ENCODE measurements at regions not wholly inside any gene's neighbourhood (a gene's known extent, or its start where the extent isn't known, plus 50 kb on each side); places are given as distances from the start of the nearest gene placed in this dataset.

DNA sequence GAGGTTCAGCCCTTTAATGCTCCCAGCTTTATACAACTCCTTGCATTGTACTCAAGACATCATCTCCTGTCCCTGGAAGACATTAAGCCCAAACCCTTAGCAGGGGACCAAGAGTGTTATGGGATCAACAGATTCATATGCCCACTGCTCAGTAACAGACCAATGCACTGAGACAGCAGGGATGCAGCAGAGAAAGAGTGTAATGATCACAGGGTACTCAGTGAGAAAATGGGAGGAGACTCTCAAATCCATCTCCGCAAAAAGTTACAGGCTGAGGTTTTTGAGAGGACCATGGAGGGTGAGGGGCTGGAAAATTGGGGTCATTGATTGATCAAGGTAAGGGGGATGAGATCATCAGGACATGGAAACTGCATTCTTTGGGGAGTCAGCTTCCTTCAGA is 96.2 kb downstream of the MATN1 start:
- Mint-ChIP-seq H3K27ac (no peak overlapping the region), H3K36me3 (no peaks in the 10 kb centered on the region), H3K27me3 (peaks cover 22% of the 10 kb centered on the region), H3K4me3 (no peak overlapping the region), H3K4me1 (no peaks in the 10 kb centered on the region), H3K9me3 (peaks cover 5 to 23% (median 8%) of the 10 kb centered on the region in 7 donors)
- no peaks in the 10 kb centered on the region for H3K4me1 ChIP-seq (ENCODE audit: control insufficient read depth, insufficient read depth, low read length, poor library complexity, severe bottlenecking)
- no peaks in the 10 kb centered on the region for H3K27me3 ChIP-seq (ENCODE audit: control insufficient read depth, insufficient read depth, low read length)
- DNase-seq (no peak), ATAC-seq (ENCODE audit: low read depth in 2 of 2) (no peak)
- peaks cover 17 to 21% of the 10 kb centered on the region in 2 experiments for H3K9me3 ChIP-seq (ENCODE audit: control insufficient read depth in 2 of 2, low read length in 2 of 2)
- no peaks in the 10 kb centered on the region for H3K36me3 ChIP-seq (ENCODE audit: control insufficient read depth, insufficient read depth, low read length)
- no peak overlapping the region for H3K27ac ChIP-seq (ENCODE audit: insufficient read depth, low read length, poor library complexity, severe bottlenecking)
- no peak overlapping the region for H3K4me3 ChIP-seq (ENCODE audit: low read depth, low read length)

- Histone ChIP-seq H3K9me3 (ENCODE audit: control insufficient read depth in 2 of 2, low read length in 2 of 2) (peaks cover 17 to 21% of the 10 kb centered on the region in 2 experiments), H3K36me3 (ENCODE audit: control insufficient read depth, insufficient read depth, low read length) (no peaks in the 10 kb centered on the region), H3K27ac (ENCODE audit: insufficient read depth, low read length, poor library complexity, severe bottlenecking) (no peak overlapping the region), H3K27me3 (ENCODE audit: control insufficient read depth, insufficient read depth, low read length) (no peaks in the 10 kb centered on the region), H3K4me3 (ENCODE audit: low read depth, low read length) (no peak overlapping the region), H3K4me1 (ENCODE audit: control insufficient read depth, insufficient read depth, low read length, poor library complexity, severe bottlenecking) (no peaks in the 10 kb centered on the region)
- H3K27ac Mint-ChIP-seq: no peak overlapping the region
- H3K9me3 Mint-ChIP-seq: peaks cover 4 to 23% (median 10%) of the 10 kb centered on the region in 7 donors
- no peaks in the 10 kb centered on the region for H3K4me1 Mint-ChIP-seq
- DNase-seq (no peak), ATAC-seq (ENCODE audit: low read depth in 2 of 2) (no peak)
- H3K4me3 Mint-ChIP-seq: no peak overlapping the region
- H3K36me3 Mint-ChIP-seq: no peaks in the 10 kb centered on the region
- H3K27me3 Mint-ChIP-seq: peaks cover 12% of the 10 kb centered on the region
Measured at GRCh38 chr1:30623431-30623830, 100.0 kb downstream of the MATN1 start.

DNA sequence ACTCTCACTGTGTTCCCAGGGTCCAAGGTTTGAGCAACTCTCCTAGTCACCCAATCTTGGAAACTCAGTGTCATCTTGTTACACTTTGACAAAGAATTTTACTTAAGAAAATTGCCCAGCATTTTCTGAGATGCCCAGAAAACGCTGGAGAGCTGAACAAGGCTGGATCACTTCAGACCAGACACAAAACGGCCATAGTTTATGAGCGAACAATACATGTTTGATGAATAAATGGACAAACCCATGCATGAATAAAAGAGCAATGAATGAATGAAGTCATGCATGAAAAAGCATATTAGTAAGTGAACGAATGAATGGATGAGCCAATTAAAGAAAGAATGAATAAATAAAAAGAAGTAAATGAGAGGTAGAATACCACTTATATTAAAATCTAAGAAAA is 103.8 kb downstream of the MATN1 start:
- Histone ChIP-seq H3K27ac (ENCODE audit: insufficient read depth, low read length, poor library complexity, severe bottlenecking) (no peak overlapping the region), H3K9me3 (ENCODE audit: control insufficient read depth in 2 of 2, low read length in 2 of 2) (peaks cover 9 to 10% of the 10 kb centered on the region in 2 experiments), H3K4me3 (ENCODE audit: low read depth, low read length) (no peak overlapping the region), H3K27me3 (ENCODE audit: control insufficient read depth, insufficient read depth, low read length) (peaks cover 2% of the 10 kb centered on the region), H3K4me1 (ENCODE audit: control insufficient read depth, insufficient read depth, low read length, poor library complexity, severe bottlenecking) (no peaks in the 10 kb centered on the region), H3K36me3 (ENCODE audit: control insufficient read depth, insufficient read depth, low read length) (no peaks in the 10 kb centered on the region)
- Mint-ChIP-seq H3K27ac (no peak overlapping the region), H3K9me3 (peaks cover 0 to 13% (median 9%) of the 10 kb centered on the region in 7 donors), H3K36me3 (no peaks in the 10 kb centered on the region), H3K4me1 (no peaks in the 10 kb centered on the region), H3K4me3 (no peak overlapping the region), H3K27me3 (peaks cover 18% of the 10 kb centered on the region)
- DNase-seq: no peak
- no peak for ATAC-seq (ENCODE audit: low read depth in 2 of 2)

DNA sequence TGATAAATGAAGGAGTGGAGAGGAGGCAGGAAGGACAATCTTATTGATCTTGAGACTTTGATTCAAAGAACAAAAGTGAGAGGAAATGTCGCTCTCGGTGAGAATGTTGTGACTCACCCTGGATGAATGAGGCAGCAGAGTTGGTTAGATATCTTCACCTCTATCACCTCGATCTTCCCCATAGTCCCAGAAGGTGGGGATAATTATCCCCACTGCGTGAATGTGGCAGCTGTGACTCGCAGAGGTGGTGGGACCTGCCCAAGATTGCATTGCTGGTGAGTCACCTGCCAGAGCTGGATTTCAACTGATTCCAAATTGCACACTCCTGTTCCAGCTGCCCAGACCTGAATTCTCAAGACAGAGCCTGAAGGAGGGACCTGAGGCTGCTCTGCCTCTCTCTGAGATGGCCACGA is 105.0 kb downstream of the MATN1 start:
- Mint-ChIP-seq H3K27ac (no peak overlapping the region), H3K9me3 (peaks cover 0 to 12% (median 5%) of the 10 kb centered on the region in 7 donors), H3K4me3 (no peak overlapping the region), H3K36me3 (no peaks in the 10 kb centered on the region), H3K4me1 (no peaks in the 10 kb centered on the region), H3K27me3 (peaks cover 22% of the 10 kb centered on the region)
- no peak for ATAC-seq (ENCODE audit: low read depth in 2 of 2)
- Histone ChIP-seq H3K4me1 (ENCODE audit: control insufficient read depth, insufficient read depth, low read length, poor library complexity, severe bottlenecking) (no peaks in the 10 kb centered on the region), H3K27me3 (ENCODE audit: control insufficient read depth, insufficient read depth, low read length) (peaks cover 7% of the 10 kb centered on the region), H3K4me3 (ENCODE audit: low read depth, low read length) (no peak overlapping the region), H3K36me3 (ENCODE audit: control insufficient read depth, insufficient read depth, low read length) (no peaks in the 10 kb centered on the region), H3K27ac (ENCODE audit: insufficient read depth, low read length, poor library complexity, severe bottlenecking) (no peak overlapping the region), H3K9me3 (ENCODE audit: control insufficient read depth in 2 of 2, low read length in 2 of 2) (peaks cover 3 to 5% of the 10 kb centered on the region in 2 experiments)
- no peak for DNase-seq

GRCh38 chr1:30616759-30617158 is 106.6 kb downstream of the MATN1 start:
- ATAC-seq (ENCODE audit: low read depth in 2 of 2): no peak
- H3K4me3 ChIP-seq (ENCODE audit: low read depth, low read length): no peak overlapping the region

DNA sequence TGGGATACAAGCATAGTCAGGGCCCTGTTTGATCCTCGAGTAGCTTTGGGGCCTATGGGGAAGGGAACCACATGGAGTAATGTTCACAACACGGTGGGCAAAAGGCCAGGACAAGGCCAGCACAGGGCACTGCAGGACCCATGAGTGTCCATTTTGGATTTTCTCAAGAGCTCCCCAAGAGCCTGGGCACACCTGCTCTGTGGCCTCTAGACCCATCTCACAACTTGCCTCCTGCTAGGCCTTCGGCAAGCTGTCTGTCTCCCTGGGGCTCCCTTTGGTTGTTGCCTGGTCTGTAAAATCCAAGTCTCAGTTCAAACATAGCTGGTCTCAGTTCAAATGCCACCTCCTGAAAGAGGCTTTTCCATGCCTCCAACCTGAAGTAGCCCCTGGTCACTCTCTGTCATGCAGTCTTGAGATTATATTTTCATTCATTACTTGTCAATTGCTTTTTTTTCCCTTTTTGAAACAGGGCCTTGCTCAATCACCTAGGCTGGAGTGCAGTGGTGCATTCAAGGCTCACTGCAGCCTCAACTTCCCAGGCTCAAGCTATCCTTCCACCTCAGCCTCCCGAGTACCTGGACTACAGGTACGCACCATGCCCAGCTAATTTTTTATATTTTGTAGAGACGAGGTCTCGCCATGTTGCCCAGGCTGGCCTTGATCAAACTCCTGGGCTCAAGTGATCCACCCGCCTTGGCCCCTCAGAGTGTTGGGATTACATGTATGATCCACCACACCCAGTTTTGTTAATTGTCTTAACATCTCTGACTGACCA is 107.4 kb downstream of the MATN1 start:
- no peak overlapping the region for H3K4me3 ChIP-seq (ENCODE audit: low read depth, low read length)
- H3K27me3 ChIP-seq (ENCODE audit: control insufficient read depth, insufficient read depth, low read length): peaks cover 7% of the 10 kb centered on the region
- Mint-ChIP-seq H3K36me3 (no peaks in the 10 kb centered on the region), H3K4me1 (no peaks in the 10 kb centered on the region), H3K27me3 (peaks cover 18% of the 10 kb centered on the region), H3K9me3 (peaks cover 0 to 5% (median 0%) of the 10 kb centered on the region in 7 donors), H3K4me3 (no peak overlapping the region), H3K27ac (no peak overlapping the region)
- no peak for ATAC-seq (ENCODE audit: low read depth in 2 of 2)
- H3K27ac ChIP-seq (ENCODE audit: insufficient read depth, low read length, poor library complexity, severe bottlenecking): no peak overlapping the region
- H3K4me1 ChIP-seq (ENCODE audit: control insufficient read depth, insufficient read depth, low read length, poor library complexity, severe bottlenecking): no peaks in the 10 kb centered on the region
- DNase-seq: no peak
- H3K36me3 ChIP-seq (ENCODE audit: control insufficient read depth, insufficient read depth, low read length): no peaks in the 10 kb centered on the region
- H3K9me3 ChIP-seq (ENCODE audit: control insufficient read depth in 2 of 2, low read length in 2 of 2): no peaks in the 10 kb centered on the region

More at GRCh38 chr1:30616759-30617158, 106.6 kb downstream of the MATN1 start:
- no peaks in the 10 kb centered on the region for H3K4me1 Mint-ChIP-seq
- no peaks in the 10 kb centered on the region for H3K36me3 Mint-ChIP-seq
- DNase-seq: no peak
- H3K27me3 ChIP-seq (ENCODE audit: control insufficient read depth, insufficient read depth, low read length): peaks cover 7% of the 10 kb centered on the region
- no peaks in the 10 kb centered on the region for H3K4me1 ChIP-seq (ENCODE audit: control insufficient read depth, insufficient read depth, low read length, poor library complexity, severe bottlenecking)
- H3K27me3 Mint-ChIP-seq: peaks cover 18% of the 10 kb centered on the region
- no peaks in the 10 kb centered on the region for H3K36me3 ChIP-seq (ENCODE audit: control insufficient read depth, insufficient read depth, low read length)
- H3K4me3 Mint-ChIP-seq: no peak overlapping the region
- peaks cover 0 to 7% (median 0%) of the 10 kb centered on the region in 7 donors for H3K9me3 Mint-ChIP-seq
- H3K9me3 ChIP-seq (ENCODE audit: control insufficient read depth in 2 of 2, low read length in 2 of 2): no peaks in the 10 kb centered on the region
- H3K27ac Mint-ChIP-seq: no peak overlapping the region
- H3K27ac ChIP-seq (ENCODE audit: insufficient read depth, low read length, poor library complexity, severe bottlenecking): no peak overlapping the region

DNA sequence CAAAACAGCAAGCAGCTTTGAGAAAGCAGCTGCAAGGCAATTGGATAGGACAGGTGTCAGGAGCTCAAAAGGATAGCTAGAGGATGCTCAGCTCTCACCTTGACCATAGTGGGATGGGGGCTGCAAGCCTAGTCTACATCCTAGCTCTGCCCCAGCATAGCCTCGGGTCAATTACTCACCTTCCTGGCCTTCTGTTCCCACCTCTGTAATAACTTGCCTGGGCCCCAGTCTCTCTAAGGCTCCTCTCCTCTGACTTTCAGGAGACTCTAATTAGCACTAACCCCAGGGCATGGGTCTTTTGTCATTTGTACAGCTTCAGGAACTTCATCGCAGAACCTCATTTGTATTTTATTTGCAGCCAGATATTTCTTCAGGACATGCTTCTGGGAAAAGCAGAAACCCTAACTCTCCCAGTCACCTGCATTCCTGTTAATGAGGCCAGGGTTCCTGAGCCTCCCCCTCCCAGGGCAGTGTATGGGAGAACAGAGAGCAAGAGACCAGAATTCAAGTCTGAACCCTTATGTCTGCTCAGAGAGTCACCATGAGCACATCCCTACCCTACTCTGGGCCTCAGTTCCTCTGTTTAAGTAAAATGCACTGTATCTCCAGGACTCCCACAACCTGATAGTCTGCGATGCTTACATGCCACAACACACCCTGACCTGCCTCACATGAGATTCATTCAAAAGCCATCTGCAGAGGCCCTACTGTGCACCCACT is 108.1 kb downstream of the MATN1 start:
- peaks cover 7% of the 10 kb centered on the region for H3K27me3 ChIP-seq (ENCODE audit: control insufficient read depth, insufficient read depth, low read length)
- no peak overlapping the region for H3K27ac Mint-ChIP-seq

More for the DNA sequence above, 108.1 kb downstream of the MATN1 start:
- H3K36me3 ChIP-seq (ENCODE audit: control insufficient read depth, insufficient read depth, low read length): no peaks in the 10 kb centered on the region
- Mint-ChIP-seq H3K4me3 (no peak overlapping the region), H3K9me3 (peaks cover 0 to 5% (median 0%) of the 10 kb centered on the region in 7 donors), H3K27me3 (peaks cover 22% of the 10 kb centered on the region), H3K4me1 (no peaks in the 10 kb centered on the region), H3K36me3 (no peaks in the 10 kb centered on the region)
- H3K27ac ChIP-seq (ENCODE audit: insufficient read depth, low read length, poor library complexity, severe bottlenecking): no peak overlapping the region
- no peaks in the 10 kb centered on the region for H3K4me1 ChIP-seq (ENCODE audit: control insufficient read depth, insufficient read depth, low read length, poor library complexity, severe bottlenecking)
- no peak for DNase-seq
- H3K4me3 ChIP-seq (ENCODE audit: low read depth, low read length): no peak overlapping the region
- no peak for ATAC-seq (ENCODE audit: low read depth in 2 of 2)
- H3K9me3 ChIP-seq (ENCODE audit: control insufficient read depth in 2 of 2, low read length in 2 of 2): no peaks in the 10 kb centered on the region
